ENCODE measurements at regions not wholly inside any gene's neighbourhood (a gene's known extent, or its start where the extent isn't known, plus 50 kb on each side); places are given as distances from the start of the nearest gene placed in this dataset.

DNA sequence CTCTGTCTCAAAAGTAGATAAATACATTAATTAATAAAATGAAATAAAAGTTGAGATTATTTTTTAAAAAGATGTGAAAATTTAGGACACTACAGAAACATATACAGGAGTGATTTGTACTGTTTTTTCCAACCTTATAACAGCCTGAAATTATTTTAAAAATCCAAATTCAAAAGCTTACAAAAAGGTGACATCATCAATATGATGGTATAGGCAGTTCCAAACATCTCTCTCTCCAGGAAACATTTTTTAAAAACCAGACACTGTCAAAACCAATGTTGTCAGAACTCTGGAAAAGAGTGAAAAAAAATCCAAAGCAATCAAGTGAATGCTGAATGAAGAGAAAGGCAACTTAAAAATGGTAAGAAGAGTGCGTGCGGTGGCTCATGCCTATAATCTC is 76.7 kb downstream of the HHEX start:
- TF ChIP-seq POLR2A (IDR thresholded peaks at IDR 0.05), result no peak
- TF ChIP-seq, protein P1, sequence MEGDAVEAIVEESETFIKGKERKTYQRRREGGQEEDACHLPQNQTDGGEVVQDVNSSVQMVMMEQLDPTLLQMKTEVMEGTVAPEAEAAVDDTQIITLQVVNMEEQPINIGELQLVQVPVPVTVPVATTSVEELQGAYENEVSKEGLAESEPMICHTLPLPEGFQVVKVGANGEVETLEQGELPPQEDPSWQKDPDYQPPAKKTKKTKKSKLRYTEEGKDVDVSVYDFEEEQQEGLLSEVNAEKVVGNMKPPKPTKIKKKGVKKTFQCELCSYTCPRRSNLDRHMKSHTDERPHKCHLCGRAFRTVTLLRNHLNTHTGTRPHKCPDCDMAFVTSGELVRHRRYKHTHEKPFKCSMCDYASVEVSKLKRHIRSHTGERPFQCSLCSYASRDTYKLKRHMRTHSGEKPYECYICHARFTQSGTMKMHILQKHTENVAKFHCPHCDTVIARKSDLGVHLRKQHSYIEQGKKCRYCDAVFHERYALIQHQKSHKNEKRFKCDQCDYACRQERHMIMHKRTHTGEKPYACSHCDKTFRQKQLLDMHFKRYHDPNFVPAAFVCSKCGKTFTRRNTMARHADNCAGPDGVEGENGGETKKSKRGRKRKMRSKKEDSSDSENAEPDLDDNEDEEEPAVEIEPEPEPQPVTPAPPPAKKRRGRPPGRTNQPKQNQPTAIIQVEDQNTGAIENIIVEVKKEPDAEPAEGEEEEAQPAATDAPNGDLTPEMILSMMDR (IDR thresholded peaks at IDR 0.05), result no peak
- no peak for DNase-seq
- no peaks in the 10 kb centered on the region for H3K36me3 ChIP-seq (ENCODE audit: low read depth, missing control alignments)
- no peaks in the 10 kb centered on the region for H3K4me1 ChIP-seq
- WGBS, 2 donors, result 97 to 100% methylated on average over 2 of the region's 2 CpGs
- intact Hi-C loops (cut with DNase I; ENCODE audit: low total_unique reads), result no loop called here
- H3K9me3 ChIP-seq, result no peaks in the 10 kb centered on the region
- no peaks in the 10 kb centered on the region for H3K27me3 ChIP-seq
- no peak overlapping the region for H3K4me3 ChIP-seq
- H3K27ac ChIP-seq, result no peak overlapping the region

DNA sequence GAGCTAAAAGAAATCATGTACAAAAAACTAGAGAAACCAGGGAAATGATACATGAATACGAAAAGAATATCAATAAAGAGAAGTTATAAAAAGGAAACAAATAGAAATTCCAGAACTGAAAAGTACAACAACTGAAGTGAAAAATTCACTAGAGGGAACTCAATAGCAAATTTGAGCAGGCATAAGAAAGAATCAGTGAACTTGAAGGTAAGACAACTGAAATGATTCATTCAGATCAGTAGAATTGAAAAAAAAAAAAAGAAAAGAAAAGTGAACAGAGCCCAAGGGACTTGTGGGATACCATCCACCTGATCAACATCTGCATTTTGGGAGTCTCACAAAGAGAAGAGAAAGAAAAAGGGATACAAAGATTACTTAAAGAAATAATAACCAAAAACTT is 78.3 kb downstream of the HHEX start:
- no peak for DNase-seq
- 82 to 88% methylated on average over 1 of the region's 1 CpG for WGBS, 2 donors
- Histone ChIP-seq H3K4me1 (no peaks in the 10 kb centered on the region), H3K9me3 (no peaks in the 10 kb centered on the region), H3K27ac (no peak overlapping the region), H3K36me3 (ENCODE audit: low read depth, missing control alignments) (no peaks in the 10 kb centered on the region), H3K4me3 (no peak overlapping the region), H3K27me3 (no peaks in the 10 kb centered on the region)
- TF ChIP-seq, protein P1 (IDR thresholded peaks at IDR 0.05), result no peak
- TF ChIP-seq POLR2A (IDR thresholded peaks at IDR 0.05), result no peak
- intact Hi-C loops (cut with DNase I; ENCODE audit: low total_unique reads), result no loop called here

DNA sequence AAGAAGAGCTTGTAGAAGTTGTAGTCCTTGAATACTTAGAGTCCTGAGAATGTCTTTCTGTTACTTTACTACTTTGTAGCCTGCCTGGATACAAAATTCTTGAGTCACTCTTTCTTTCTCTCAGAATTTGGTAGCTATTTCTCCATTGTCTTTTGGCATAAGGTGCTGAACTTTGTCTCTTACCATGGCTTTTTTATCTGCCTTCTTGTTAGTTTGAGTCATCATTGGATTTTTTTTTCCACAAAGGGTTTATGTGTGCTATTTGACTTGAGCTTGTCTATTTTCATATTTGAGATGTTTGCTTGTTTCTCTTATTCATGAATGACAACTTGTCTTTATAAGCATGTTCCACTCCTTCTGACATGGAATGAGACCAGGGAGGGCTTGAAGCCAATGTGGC is 74.5 kb upstream of the EXOC6 start:
- H3K27ac ChIP-seq, result no peak overlapping the region
- no peak overlapping the region for H3K4me3 ChIP-seq
- TF ChIP-seq, protein P1 (IDR thresholded peaks at IDR 0.05), result no peak
- TF ChIP-seq POLR2A (IDR thresholded peaks at IDR 0.05), result no peak
- no peaks in the 10 kb centered on the region for H3K9me3 ChIP-seq
- no peak for DNase-seq
- H3K36me3 ChIP-seq (ENCODE audit: low read depth, missing control alignments), result no peaks in the 10 kb centered on the region
- H3K4me1 ChIP-seq, result no peaks in the 10 kb centered on the region
- no peaks in the 10 kb centered on the region for H3K27me3 ChIP-seq
- intact Hi-C loops (cut with DNase I; ENCODE audit: low total_unique reads), result no loop called here

DNA sequence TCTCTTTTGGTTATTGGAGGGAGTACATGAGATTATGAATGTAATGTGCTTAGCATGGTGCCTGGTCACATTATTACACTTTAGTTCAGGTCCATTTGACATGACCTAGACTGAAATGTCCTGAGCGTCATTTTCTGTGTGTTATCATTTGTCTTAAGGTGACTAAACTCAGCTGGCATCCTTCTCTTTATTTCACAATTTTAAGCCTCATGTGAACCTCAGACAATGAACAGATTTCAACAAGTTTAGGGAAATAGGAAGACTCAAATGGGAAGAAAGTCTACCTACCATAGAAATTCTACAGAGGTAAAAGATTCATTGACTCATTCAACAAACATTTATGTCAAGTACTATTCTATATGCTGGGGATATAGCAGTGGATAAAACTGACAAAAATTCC is 70.2 kb upstream of the EXOC6 start:
- no peak for DNase-seq
- no peaks in the 10 kb centered on the region for H3K36me3 ChIP-seq (ENCODE audit: low read depth, missing control alignments)
- no peak overlapping the region for H3K4me3 ChIP-seq
- H3K27me3 ChIP-seq, result no peaks in the 10 kb centered on the region
- TF ChIP-seq, protein P1 (IDR thresholded peaks at IDR 0.05), result no peak
- no peak for TF ChIP-seq POLR2A (IDR thresholded peaks at IDR 0.05)
- intact Hi-C loops (cut with DNase I; ENCODE audit: low total_unique reads), result no loop called here
- H3K4me1 ChIP-seq, result no peaks in the 10 kb centered on the region
- WGBS, 2 donors, result 88 to 97% methylated on average over 1 of the region's 1 CpG
- H3K9me3 ChIP-seq, result no peaks in the 10 kb centered on the region
- no peak overlapping the region for H3K27ac ChIP-seq

DNA sequence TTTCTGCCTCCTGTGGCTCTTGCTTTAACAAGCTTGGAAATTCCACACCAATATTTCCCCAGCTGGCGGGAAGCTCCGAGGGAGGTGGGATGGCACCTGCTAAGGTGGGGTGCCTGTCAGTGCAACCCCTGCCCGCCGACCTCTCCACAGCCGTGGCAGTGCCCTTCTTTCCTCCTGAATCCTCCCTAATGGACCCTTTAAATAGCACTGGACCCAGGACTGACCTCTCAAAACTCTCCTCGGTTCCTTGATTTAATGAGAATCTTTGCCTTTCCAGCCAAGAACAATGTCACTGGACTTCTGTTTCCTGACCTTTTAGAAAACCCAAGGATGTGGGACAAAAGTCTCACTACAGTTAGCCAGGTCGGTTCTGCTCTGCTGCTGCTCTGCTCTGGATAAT is 63.2 kb upstream of the EXOC6 start:
- TF ChIP-seq POLR2A (IDR thresholded peaks at IDR 0.05), result no peak
- TF ChIP-seq, protein P1 (IDR thresholded peaks at IDR 0.05), result no peak
- no peak for DNase-seq
- H3K27me3 ChIP-seq, result no peaks in the 10 kb centered on the region
- H3K4me3 ChIP-seq, result no peak overlapping the region
- H3K36me3 ChIP-seq (ENCODE audit: low read depth, missing control alignments), result no peaks in the 10 kb centered on the region
- WGBS, 2 donors, result 75 to 81% methylated on average over 7 of the region's 7 CpGs
- intact Hi-C loops (cut with DNase I; ENCODE audit: low total_unique reads), result no loop called here
- no peaks in the 10 kb centered on the region for H3K4me1 ChIP-seq
- no peak overlapping the region for H3K27ac ChIP-seq
- no peaks in the 10 kb centered on the region for H3K9me3 ChIP-seq
